Lung microvascular endothelial cell (primary cell): ENCODE measurements at regions not wholly inside any gene's neighbourhood (a gene's known extent, or its start where the extent isn't known, plus 50 kb on each side); places are given as distances from the start of the nearest gene placed in this dataset.
"Not testable (repeated sequence)": the region's sequence is repeated elsewhere in the genome, so short reads cannot be mapped to it uniquely, and the experiment has no call there.

Experiments
- DNase-seq, 2 donors: peaks; one replicate each; pipeline versions ENCODE4 v3.0.0 to v3.0.0-alpha.2; 2010; ENCODE audit warnings: low read depth in 2 of 2

GRCh38 chr5:118604106-118604505 is 384.2 kb downstream of the DTWD2 start:
- DNase-seq: no peak

- DNase-seq: no peak
Observed at GRCh38 chr5:118603278-118603677, 385.1 kb downstream of the DTWD2 start.

- no peak for DNase-seq
Observed at GRCh38 chr5:118598311-118598710, 390.0 kb downstream of the DTWD2 start.

GRCh38 chr5:118597543-118597942 is 390.8 kb downstream of the DTWD2 start:
- no peak for DNase-seq

GRCh38 chr5:118596255-118596654 is 392.1 kb downstream of the DTWD2 start:
- no peak for DNase-seq

- no peak for DNase-seq
Observed at GRCh38 chr5:118593003-118593328, 395.4 kb downstream of the DTWD2 start.

- no peak for DNase-seq
Observed at GRCh38 chr5:118592229-118593002, 395.9 kb downstream of the DTWD2 start.

- no peak for DNase-seq
Observed at GRCh38 chr5:118590806-118591205, 397.5 kb downstream of the DTWD2 start.

GRCh38 chr5:118580949-118581348 is 407.4 kb downstream of the DTWD2 start:
- no peak for DNase-seq

GRCh38 chr5:118578093-118578492 is 410.3 kb downstream of the DTWD2 start:
- no peak for DNase-seq

GRCh38 chr5:118577621-118578020 is 410.7 kb downstream of the DTWD2 start:
- DNase-seq: no peak

GRCh38 chr5:118570276-118570675 is 418.1 kb downstream of the DTWD2 start:
- not testable (repeated sequence) for DNase-seq

- DNase-seq: not testable (repeated sequence)
Observed at GRCh38 chr5:118569596-118569995, 418.8 kb downstream of the DTWD2 start.

- DNase-seq: no peak
Observed at GRCh38 chr5:118565335-118565971, 422.9 kb downstream of the DTWD2 start.

GRCh38 chr5:118561971-118562370 is 426.4 kb downstream of the DTWD2 start:
- DNase-seq: no peak

GRCh38 chr5:118561235-118561634 is 427.1 kb downstream of the DTWD2 start:
- no peak for DNase-seq

- no peak for DNase-seq
Observed at GRCh38 chr5:118558871-118559270, 429.5 kb downstream of the DTWD2 start.

GRCh38 chr5:118557251-118557661 is 431.1 kb downstream of the DTWD2 start:
- no peak for DNase-seq

GRCh38 chr5:118556792-118557191 is 431.6 kb downstream of the DTWD2 start:
- DNase-seq: no peak

GRCh38 chr5:118555727-118556126 is 432.6 kb downstream of the DTWD2 start:
- no peak for DNase-seq

GRCh38 chr5:118554981-118555380 is 433.4 kb downstream of the DTWD2 start:
- DNase-seq: no peak

GRCh38 chr5:118554241-118554640 is 434.1 kb downstream of the DTWD2 start:
- no peak for DNase-seq

GRCh38 chr5:118553662-118554061 is 434.7 kb downstream of the DTWD2 start:
- DNase-seq: no peak
